ENCODE measurements at regions not wholly inside any gene's neighbourhood (a gene's known extent, or its start where the extent isn't known, plus 50 kb on each side); places are given as distances from the start of the nearest gene placed in this dataset.

DNA sequence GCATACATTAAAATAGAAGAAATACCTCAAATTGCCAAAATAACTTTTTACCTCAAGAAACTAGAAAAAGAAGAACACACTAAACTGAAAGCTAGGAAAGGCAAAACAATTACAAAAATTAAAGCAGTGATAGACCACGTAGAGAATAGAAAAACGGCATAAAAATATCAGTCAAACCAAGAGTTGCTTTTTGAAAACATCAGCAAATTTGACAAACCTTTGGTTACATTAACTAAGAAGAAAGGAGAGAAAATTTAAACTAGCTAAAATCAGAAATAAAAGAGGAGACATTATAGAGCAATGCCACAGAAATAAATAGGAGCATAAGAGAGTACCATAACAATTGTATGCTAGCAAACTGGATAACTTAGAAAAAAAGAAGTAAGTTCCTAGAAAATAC, 553.8 kb downstream of the CCER1 start:
- no peak overlapping the region for H3K4me3 ChIP-seq (ENCODE audit: low read depth, low read length)
- DNase-seq (ENCODE audit: low read depth), result no peak
- TF ChIP-seq CTCF (conservative IDR thresholded peaks at IDR 0.05; ENCODE audit: low read depth, low read length), result no peak

- no peak for DNase-seq (ENCODE audit: low read depth)
- TF ChIP-seq CTCF (conservative IDR thresholded peaks at IDR 0.05; ENCODE audit: low read depth, low read length), result no peak
- no peak overlapping the region for H3K4me3 ChIP-seq (ENCODE audit: low read depth, low read length)
Measured at GRCh38 chr12:90399357-90399756, 555.6 kb downstream of the CCER1 start.

GRCh38 chr12:90398285-90398836, 556.6 kb downstream of the CCER1 start:
- TF ChIP-seq CTCF (conservative IDR thresholded peaks at IDR 0.05; ENCODE audit: low read depth, low read length), result no peak
- H3K4me3 ChIP-seq (ENCODE audit: low read depth, low read length), result no peak overlapping the region
- no peak for DNase-seq (ENCODE audit: low read depth)

- TF ChIP-seq CTCF (conservative IDR thresholded peaks at IDR 0.05; ENCODE audit: low read depth, low read length), result no peak
- H3K4me3 ChIP-seq (ENCODE audit: low read depth, low read length), result no peak overlapping the region
- no peak for DNase-seq (ENCODE audit: low read depth)
Measured at GRCh38 chr12:90396556-90396955, 558.4 kb downstream of the CCER1 start.

GRCh38 chr12:90393652-90394051, 561.3 kb downstream of the CCER1 start:
- no peak for TF ChIP-seq CTCF (conservative IDR thresholded peaks at IDR 0.05; ENCODE audit: low read depth, low read length)
- H3K4me3 ChIP-seq (ENCODE audit: low read depth, low read length), result no peak overlapping the region

GRCh38 chr12:90393089-90393488, 561.9 kb downstream of the CCER1 start:
- no peak overlapping the region for H3K4me3 ChIP-seq (ENCODE audit: low read depth, low read length)
- no peak for DNase-seq (ENCODE audit: low read depth)
- no peak for TF ChIP-seq CTCF (conservative IDR thresholded peaks at IDR 0.05; ENCODE audit: low read depth, low read length)

More at GRCh38 chr12:90393652-90394051, 561.3 kb downstream of the CCER1 start:
- no peak for DNase-seq (ENCODE audit: low read depth)

GRCh38 chr12:90390947-90391346, 564.0 kb downstream of the CCER1 start:
- DNase-seq (ENCODE audit: low read depth), result no peak

More at GRCh38 chr12:90390947-90391346, 564.0 kb downstream of the CCER1 start:
- no peak for TF ChIP-seq CTCF (conservative IDR thresholded peaks at IDR 0.05; ENCODE audit: low read depth, low read length)
- no peak overlapping the region for H3K4me3 ChIP-seq (ENCODE audit: low read depth, low read length)

Data from epithelial cell of proximal tubule (primary cell).